A673 (cell line): ENCODE measurements at regions not wholly inside any gene's neighbourhood (a gene's known extent, or its start where the extent isn't known, plus 50 kb on each side); places are given as distances from the start of the nearest gene placed in this dataset.

Source experiments
- BruUV-seq: library from RNA; stranded (reverse); fragments of 400-500 nt; replicated peaks from 2 replicates; lab custom pipeline; 2021; lab: Mats Ljungman, UMichigan
- CTCF ChIA-PET: fragments of 300-600 bp; sonication (Branson Sonifier 250); formaldehyde crosslinking; loops from one replicate; lab custom pipeline; 2022; ENCODE audit warnings: antibody characterized with exemption; lab: Charles Lee
- POLR2A ChIA-PET: fragments of 300-600 bp; sonication (Branson Sonifier 250); formaldehyde crosslinking; loops from one replicate; lab custom pipeline; 2022; ENCODE audit warnings: antibody characterized with exemption; ENCODE audit not compliant: low non-redundant PET; lab: Charles Lee
- DNase-seq: peaks from one replicate; pipeline ENCODE4 v3.0.0-alpha.2; 2015; ENCODE audit warnings: low spot score
- H3K27ac ChIP-seq: fragments of 200-600 bp; sonication (generic); 2 replicates; pipeline ENCODE4 v1.5.1; 2016; ENCODE audit warnings: mixed run types, low read depth, mild to moderate bottlenecking, mixed read lengths, antibody characterized with exemption, low read length; ENCODE audit not compliant: poor library complexity, severe bottlenecking
- H3K27me3 ChIP-seq: fragments of 200-600 bp; sonication (generic); replicated peaks from 2 replicates; pipeline ENCODE4 v1.6.1; 2017; ENCODE audit warnings: mixed run types, low read depth, mild to moderate bottlenecking, mixed read lengths, antibody characterized with exemption, low read length; ENCODE audit not compliant: insufficient read depth, poor library complexity
- H3K36me3 ChIP-seq: fragments of 200-600 bp; sonication (generic); 2 replicates; pipeline ENCODE4 v1.6.1; 2016; ENCODE audit warnings: mixed run types, mild to moderate bottlenecking, mixed read lengths, antibody characterized with exemption, low read length; ENCODE audit not compliant: insufficient read depth, poor library complexity, severe bottlenecking
- H3K4me1 ChIP-seq: fragments of 200-600 bp; sonication (generic); 2 replicates; pipeline ENCODE4 v1.6.1; 2017; ENCODE audit warnings: mixed run types, mild to moderate bottlenecking, mixed read lengths, antibody characterized with exemption, low read length; ENCODE audit not compliant: insufficient read depth, poor library complexity, severe bottlenecking
- H3K4me3 ChIP-seq: fragments of 200-600 bp; sonication (generic); 2 replicates; pipeline ENCODE4 v1.5.1; 2016; ENCODE audit warnings: low read depth, mixed run types, mild to moderate bottlenecking, mixed read lengths, low read length; ENCODE audit not compliant: poor library complexity, severe bottlenecking
- H3K9me3 ChIP-seq: fragments of 200-600 bp; sonication (generic); 2 replicates; pipeline ENCODE4 v1.6.1; 2016; ENCODE audit warnings: mixed run types, low read depth, mild to moderate bottlenecking, mixed read lengths, antibody characterized with exemption, low read length; ENCODE audit not compliant: poor library complexity, severe bottlenecking
- EZH2 ChIP-seq: fragments of 200-600 bp; sonication (generic); IDR thresholded peaks from 2 replicates; pipeline ENCODE4 v1.6.1; 2017; ENCODE audit warnings: borderline replicate concordance, low read depth, mild to moderate bottlenecking, mixed read lengths, antibody characterized with exemption, low read length; ENCODE audit not compliant: poor library complexity, severe bottlenecking
- intact Hi-C: fragments of 100-400 bp; cut with micrococcal nuclease; formaldehyde crosslinking; loops from one replicate; pipeline ENCODE4 v1.10.0; 2022; ENCODE audit not compliant: unreplicated experiment
- TF ChIP-seq, protein P1 (sequence below): fragments of 300-800, 200-600 bp; sonication (generic); conservative IDR thresholded peaks from 2 replicates; pipeline ENCODE4 v1.5.1; 2017; ENCODE audit warnings: low read depth, mild to moderate bottlenecking, antibody characterized with exemption, low read length, moderate library complexity, mixed read lengths

DNA sequence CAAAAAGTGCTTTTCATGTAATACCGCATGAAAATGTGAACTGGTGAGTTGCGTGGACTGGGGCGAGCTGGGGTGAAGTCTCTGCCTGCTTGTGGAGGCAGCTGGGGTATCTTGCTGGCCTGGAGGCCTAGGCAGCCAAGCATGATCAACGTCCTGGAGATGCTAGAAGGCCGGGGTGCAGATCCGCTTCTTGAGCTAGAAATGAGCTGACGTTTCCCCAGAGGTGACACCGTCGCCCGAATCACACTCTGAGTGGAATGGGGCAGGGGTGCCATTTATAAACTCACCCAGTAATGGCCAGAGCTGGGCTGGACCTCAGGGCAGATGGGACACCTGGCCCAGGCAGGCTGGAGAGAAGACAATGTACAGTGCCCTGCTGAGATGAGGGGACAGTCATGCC lies 1513.0 kb downstream of the TBC1D22A start:
- POLR2A ChIA-PET = no interaction called here
- Histone ChIP-seq H3K27me3 (no peaks in the 10 kb centered on the region), H3K4me1 (peaks cover 20% of the 10 kb centered on the region), H3K27ac (no peak overlapping the region), H3K36me3 (no peaks in the 10 kb centered on the region), H3K4me3 (no peak overlapping the region), H3K9me3 (no peaks in the 10 kb centered on the region)
- TF ChIP-seq, protein P1, sequence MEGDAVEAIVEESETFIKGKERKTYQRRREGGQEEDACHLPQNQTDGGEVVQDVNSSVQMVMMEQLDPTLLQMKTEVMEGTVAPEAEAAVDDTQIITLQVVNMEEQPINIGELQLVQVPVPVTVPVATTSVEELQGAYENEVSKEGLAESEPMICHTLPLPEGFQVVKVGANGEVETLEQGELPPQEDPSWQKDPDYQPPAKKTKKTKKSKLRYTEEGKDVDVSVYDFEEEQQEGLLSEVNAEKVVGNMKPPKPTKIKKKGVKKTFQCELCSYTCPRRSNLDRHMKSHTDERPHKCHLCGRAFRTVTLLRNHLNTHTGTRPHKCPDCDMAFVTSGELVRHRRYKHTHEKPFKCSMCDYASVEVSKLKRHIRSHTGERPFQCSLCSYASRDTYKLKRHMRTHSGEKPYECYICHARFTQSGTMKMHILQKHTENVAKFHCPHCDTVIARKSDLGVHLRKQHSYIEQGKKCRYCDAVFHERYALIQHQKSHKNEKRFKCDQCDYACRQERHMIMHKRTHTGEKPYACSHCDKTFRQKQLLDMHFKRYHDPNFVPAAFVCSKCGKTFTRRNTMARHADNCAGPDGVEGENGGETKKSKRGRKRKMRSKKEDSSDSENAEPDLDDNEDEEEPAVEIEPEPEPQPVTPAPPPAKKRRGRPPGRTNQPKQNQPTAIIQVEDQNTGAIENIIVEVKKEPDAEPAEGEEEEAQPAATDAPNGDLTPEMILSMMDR = no peak
- TF ChIP-seq EZH2 = no peak
- no TSS peak for BruUV-seq
- no peak for DNase-seq
- intact Hi-C loops = no loop called here
- CTCF ChIA-PET = no interaction called here

DNA sequence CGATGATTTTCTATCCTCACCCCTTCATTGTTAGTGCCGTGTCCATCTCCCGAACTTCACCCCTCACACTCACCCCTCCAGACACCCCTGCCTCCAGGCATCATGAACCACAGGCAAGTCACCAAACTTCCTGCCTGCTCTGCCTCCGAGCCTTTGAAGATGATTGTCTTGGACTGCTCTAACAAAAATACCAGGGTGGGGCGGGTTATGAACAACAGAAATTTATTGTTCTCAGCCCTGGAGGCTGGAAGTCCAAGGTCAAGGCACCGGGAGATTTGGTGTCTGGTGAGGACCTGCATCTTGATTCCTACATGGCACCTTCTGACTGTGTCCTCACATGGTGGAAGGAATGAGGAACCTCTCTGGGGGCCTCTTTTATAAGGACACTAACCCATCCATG lies 1508.3 kb downstream of the TBC1D22A start:
- Histone ChIP-seq H3K9me3 (no peaks in the 10 kb centered on the region), H3K4me3 (no peak overlapping the region), H3K4me1 (no peaks in the 10 kb centered on the region), H3K27me3 (peaks cover 6% of the 10 kb centered on the region), H3K36me3 (no peaks in the 10 kb centered on the region), H3K27ac (no peak overlapping the region)
- DNase-seq = no peak
- ChIA-PET CTCF (no interaction called here), POLR2A (no interaction called here)
- BruUV-seq = no TSS peak
- intact Hi-C loops = no loop called here
- TF ChIP-seq, protein P1 = no peak
- TF ChIP-seq EZH2 = no peak

DNA sequence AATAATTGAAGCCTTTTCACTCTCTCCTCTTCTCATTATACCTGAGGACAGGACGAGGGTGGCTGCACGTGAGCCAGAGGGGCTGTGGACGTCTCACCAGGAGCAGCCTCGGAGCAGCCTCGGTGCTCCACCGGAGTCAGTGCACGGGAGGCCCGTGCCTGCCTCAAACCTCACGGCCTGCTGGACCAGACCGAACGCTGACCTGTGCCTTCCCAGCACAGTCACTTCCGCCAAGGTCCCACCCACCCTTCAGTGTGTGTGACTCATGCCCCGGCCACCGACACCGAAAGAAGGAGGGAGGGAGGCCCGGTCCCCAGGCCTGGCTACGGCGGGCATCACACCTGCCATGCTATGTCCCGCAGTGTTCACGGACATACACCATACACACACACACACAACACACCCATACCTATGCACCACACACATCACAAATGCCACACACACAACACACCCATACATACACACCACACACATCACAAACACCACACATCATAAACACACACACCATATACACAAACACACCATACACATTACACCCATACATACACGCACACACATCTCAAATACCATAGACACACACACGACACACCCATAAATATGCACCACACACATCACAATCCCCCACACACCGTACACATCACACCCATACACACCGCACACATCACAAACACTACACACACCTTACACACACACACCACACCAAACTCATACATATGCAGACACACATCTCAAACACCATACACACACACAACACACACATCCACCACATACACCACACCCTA lies 1506.5 kb downstream of the TBC1D22A start:
- Histone ChIP-seq H3K27ac (no peak overlapping the region), H3K9me3 (no peaks in the 10 kb centered on the region), H3K36me3 (no peaks in the 10 kb centered on the region), H3K4me1 (no peaks in the 10 kb centered on the region), H3K27me3 (peaks cover 6% of the 10 kb centered on the region), H3K4me3 (no peak overlapping the region)
- TF ChIP-seq EZH2 = no peak
- TF ChIP-seq, protein P1 = no peak
- CTCF ChIA-PET = no interaction called here
- POLR2A ChIA-PET = no interaction called here
- intact Hi-C loops = no loop called here
- BruUV-seq = no TSS peak
- no peak for DNase-seq
